GM10266 (cell line): ENCODE measurements at regions not wholly inside any gene's neighbourhood (a gene's known extent, or its start where the extent isn't known, plus 50 kb on each side); places are given as distances from the start of the nearest gene placed in this dataset.

ENCODE experiments used
- DNase-seq: peaks from one replicate; pipeline ENCODE4 v3.0.0; 2012; ENCODE audit errors: extremely low spot score
- TF ChIP-seq, protein P1 (sequence below): IDR thresholded peaks from 2 replicates; pipeline ENCODE4 v1.5.1; 2012; ENCODE audit warnings: mild to moderate bottlenecking, low read depth; ENCODE audit not compliant: control insufficient read depth, insufficient read depth; ENCODE audit errors: missing control alignments

DNA sequence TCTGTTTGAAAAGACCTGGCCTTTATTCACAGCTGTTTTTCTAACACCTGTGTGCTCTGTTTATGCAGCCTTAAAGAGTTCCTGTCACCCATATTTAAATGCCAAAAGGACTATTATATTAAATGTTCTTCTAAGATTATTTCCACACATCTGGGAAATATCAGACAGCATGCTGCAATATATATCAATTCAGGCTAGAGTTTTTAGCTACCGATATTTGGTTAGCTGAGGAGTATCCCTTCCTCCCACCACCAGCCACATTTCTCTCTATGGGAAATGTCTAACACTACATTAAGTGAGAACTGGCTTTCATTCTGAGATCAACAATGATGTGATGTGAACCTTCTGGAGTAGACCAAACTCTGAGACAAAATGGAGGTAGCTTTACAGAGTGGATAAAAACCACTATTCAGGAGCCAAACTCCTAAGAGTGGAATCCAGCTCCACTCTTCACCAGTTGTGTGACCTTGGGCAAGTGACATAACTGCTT, 509.2 kb downstream of the ZNF608 start:
- DNase-seq = no peak
- TF ChIP-seq, protein P1, sequence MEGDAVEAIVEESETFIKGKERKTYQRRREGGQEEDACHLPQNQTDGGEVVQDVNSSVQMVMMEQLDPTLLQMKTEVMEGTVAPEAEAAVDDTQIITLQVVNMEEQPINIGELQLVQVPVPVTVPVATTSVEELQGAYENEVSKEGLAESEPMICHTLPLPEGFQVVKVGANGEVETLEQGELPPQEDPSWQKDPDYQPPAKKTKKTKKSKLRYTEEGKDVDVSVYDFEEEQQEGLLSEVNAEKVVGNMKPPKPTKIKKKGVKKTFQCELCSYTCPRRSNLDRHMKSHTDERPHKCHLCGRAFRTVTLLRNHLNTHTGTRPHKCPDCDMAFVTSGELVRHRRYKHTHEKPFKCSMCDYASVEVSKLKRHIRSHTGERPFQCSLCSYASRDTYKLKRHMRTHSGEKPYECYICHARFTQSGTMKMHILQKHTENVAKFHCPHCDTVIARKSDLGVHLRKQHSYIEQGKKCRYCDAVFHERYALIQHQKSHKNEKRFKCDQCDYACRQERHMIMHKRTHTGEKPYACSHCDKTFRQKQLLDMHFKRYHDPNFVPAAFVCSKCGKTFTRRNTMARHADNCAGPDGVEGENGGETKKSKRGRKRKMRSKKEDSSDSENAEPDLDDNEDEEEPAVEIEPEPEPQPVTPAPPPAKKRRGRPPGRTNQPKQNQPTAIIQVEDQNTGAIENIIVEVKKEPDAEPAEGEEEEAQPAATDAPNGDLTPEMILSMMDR = no peak

DNA sequence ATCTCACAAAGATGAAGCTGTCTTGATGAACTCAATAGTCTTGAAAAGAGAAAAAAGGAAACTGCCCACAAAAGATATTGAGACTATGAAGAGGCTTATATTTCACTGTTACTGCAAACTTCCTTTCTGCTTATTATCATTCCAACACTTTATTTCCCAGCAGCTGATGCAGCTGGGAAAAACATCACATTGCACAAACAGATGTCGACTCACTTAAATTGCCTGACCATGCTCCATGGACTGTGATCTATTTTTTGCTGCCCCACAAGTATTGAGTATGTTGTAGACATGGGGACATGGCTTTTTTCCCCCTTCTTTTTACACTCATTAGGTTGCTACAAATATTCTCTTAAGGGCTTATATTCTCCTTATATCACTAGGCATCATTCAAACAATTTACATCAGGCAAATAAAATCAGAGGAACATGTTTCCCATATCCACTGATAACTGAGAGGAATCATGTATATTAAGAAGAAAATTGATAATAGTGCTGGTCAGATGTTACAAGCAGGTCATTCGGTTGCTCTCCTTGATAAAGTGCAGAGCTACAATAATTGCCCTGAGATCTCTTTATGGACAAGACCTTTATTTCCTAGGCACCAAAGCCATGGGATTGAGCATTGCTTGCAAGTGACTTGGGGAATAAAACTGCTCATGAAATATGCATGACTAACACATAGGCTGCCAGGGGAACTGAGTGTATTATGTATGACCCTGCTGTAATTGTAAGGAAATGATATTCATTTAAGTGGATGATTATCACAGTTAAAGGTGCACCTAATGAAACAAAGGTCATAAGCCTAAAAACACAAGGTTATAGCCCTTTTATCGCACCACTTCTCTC, 509.9 kb downstream of the ZNF608 start:
- no peak for DNase-seq
- TF ChIP-seq, protein P1 = no peak

DNA sequence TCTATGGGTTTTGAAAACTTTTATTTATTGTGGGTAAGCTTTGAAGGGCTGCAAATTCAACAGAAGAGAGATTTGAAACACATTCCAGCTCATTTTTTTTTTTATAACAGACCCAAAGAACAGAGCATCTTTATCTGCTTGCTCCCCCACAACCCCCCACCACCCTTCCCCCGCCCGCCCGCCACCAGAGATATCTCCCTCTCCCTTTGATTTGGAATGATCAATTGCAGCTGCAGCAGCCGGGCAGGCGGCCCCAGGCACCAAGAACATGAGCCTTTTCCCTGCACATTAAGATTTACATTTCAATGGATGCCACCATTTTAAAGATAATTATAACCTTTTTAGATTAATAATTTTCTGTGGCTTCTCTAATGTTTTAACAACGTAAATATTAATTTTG, 510.9 kb downstream of the ZNF608 start:
- no peak for DNase-seq
- TF ChIP-seq, protein P1 = no peak

DNA sequence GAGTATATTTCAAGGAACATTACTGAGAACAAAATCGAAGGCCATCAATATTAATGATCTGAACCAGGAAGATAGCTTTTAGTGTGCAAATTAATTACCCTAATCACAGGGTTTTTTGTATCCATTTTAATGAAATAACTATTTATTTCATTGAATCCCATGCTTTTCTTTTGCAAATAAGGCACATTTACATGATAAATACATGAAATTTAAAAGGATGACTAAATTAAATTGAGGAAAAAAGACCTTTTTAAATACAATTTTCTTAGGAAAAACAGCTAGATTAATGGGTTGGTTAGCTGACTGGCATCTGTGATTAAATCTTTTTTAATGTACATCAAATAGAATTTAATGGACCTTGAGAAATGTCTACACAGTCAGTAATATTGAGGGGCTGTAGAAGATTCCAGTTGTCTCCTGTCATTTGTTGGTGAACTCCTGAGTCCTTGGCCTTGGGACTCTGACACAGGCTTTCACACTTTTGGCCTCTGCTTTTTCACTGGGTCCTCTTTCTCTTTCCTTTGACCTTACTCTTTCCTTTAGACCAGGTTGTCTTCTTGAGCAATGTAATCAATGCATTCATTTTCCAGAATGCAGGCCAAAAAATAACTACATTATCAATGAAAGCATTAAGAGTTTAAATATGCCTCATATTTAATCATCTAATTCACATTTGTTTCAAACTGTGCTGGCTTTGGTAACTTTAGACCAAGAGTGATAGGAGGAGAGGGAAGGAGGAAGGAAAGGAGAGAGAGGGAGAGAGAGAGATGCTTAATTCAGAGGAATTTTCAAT, 511.5 kb downstream of the ZNF608 start:
- TF ChIP-seq, protein P1 = no peak
- DNase-seq = no peak

DNA sequence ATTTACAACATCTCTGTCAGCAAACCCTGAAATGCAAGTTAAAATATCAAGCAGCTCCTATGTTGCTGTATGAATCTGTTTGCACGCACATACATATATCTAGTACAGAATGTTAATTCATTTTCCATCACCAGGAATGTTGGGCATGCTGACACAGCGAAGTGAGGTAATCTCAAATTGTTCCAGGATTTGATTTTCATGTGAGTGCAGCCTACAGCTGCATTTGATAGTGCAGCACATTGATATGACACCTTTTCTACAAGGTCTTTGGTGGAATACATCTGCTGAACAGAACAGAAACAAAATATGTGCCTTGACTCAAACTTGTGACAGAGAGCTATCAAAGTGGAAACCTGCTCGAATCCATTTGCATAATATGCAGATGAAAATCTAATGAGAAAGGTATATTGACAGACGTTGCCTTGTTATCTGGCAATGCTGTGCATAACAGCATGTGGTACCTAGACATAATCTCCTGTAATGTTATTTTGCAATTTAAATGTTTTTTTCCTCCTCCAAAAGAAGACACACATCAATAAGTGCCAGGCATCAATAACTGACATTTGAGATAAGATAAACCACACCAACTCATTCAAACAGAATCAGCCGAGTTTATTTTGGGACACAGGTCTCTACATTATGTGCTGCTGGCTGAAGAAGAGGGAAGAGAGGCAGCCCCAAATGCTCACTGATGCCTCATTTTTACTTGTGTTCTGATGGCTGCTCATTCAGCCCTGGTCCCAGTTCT, 512.2 kb downstream of the ZNF608 start:
- DNase-seq = no peak
- TF ChIP-seq, protein P1 = no peak

DNA sequence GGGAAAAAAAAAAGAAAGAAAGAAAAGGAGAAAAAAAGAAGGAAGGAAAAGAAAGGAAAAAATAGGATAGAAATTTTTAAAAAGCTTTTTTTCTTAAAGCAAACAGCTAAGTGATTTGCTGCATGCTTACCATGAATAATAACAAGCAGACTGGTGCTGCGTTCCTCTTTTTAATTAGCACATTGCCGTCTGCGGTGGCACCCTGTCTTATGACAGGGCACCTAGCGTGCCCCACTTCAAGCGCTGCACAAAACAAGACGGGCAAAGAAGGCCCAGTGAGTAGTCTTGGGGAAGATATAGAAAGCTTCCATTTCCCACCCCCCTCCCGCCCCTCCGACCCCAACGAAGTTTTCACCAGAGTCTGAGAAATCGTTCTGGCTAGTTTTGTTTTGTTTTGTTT, 513.9 kb downstream of the ZNF608 start:
- TF ChIP-seq, protein P1 = no peak
- no peak for DNase-seq
